ENCODE measurements at regions not wholly inside any gene's neighbourhood (a gene's known extent, or its start where the extent isn't known, plus 50 kb on each side); places are given as distances from the start of the nearest gene placed in this dataset.

DNA sequence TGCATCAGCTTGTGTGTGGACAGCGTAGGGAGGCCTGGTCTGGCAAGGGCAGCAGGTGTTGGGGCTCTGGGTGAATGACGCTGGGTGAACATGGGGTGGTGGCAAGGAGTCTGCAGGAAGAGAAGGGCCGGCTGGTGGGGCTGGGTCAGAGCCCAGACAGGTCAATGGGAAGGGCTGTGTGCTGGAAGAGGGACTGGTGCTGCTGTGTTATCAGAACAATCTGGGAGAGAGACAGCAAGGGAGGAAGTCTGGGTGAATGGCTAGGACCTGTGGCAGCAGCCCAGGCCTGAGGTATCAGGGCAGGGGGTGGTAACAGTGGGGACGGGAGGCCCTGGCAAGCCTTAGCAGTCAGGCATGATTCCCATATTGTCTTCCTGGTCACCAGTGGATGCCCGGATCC lies 206.7 kb downstream of the SNX19 start:
- no peak for TF ChIP-seq TARDBP (IDR thresholded peaks at IDR 0.05)
- no peak for TF ChIP-seq ZNF384 (IDR thresholded peaks at IDR 0.05)
- TF ChIP-seq FOXM1 (IDR thresholded peaks at IDR 0.05; ENCODE audit: borderline replicate concordance), result no peak
- no peak for TF ChIP-seq SUZ12 (IDR thresholded peaks at IDR 0.05)
- TF ChIP-seq SP1 (IDR thresholded peaks at IDR 0.05), result no peak
- TF ChIP-seq HDGF (IDR thresholded peaks at IDR 0.05; ENCODE audit: borderline replicate concordance), result no peak
- no peak for TF ChIP-seq NFRKB (IDR thresholded peaks at IDR 0.05)
- no peak for TF ChIP-seq ARNT (IDR thresholded peaks at IDR 0.05)

Measured in HEK293T (cell line).